Erythroblast (primary cell): ENCODE measurements at regions not wholly inside any gene's neighbourhood (a gene's known extent, or its start where the extent isn't known, plus 50 kb on each side); places are given as distances from the start of the nearest gene placed in this dataset.

Experiments
- DNase-seq, 2 experiments: peaks; one replicate each; lab custom pipeline; 2025; lab: John Stamatoyannopoulos, UW
- GATA1 ChIP-seq: IDR thresholded peaks from 2 replicates; pipeline ENCODE4 v1.6.1; 2011; ENCODE audit warnings: low read depth, mild to moderate bottlenecking, control low read depth, low read length, moderate library complexity
- POLR2A ChIP-seq: IDR thresholded peaks from 2 replicates; pipeline ENCODE4 v1.6.1; 2011; ENCODE audit warnings: mild to moderate bottlenecking, low read length

DNA sequence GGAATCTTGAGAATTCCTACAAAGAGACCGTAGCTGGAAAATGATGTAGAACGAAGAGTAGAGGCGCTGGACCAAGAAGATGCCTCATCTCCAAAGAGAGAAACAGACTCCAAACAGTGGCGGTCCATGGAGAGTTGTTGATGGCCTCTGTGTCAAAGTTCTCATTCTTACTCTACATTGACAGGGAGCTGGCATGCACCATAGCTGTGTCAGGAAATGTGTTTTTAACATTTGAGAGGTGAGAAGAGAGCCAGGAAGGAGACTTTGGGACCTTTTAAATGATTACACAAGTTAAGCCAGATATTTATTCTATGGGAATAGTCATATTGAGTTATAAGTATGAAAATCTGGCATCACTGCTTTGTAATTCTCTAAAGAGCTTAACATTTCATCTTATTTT, 61.5 kb upstream of the FERD3L start:
- TF ChIP-seq POLR2A, result no peak
- no peak for TF ChIP-seq GATA1
- no peak for DNase-seq

DNA sequence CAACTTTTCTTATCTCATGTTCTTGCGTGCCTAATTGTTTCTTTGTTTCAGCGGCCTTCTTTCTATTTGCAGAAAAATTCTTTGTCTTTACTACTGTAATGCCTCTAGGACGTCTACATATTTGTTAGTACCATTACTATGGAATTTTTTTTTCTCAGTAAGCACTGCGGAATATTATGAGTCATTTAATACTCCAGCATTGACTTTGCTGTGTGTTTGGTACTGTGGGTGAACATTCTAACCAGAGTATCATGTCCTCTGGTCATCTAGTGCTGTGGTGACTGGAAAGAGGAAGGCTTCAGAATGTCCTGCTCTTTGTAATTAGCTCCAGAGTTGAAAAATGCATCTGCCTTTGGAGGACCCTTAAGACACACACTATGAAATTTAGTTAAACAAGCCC, 58.5 kb upstream of the FERD3L start:
- no peak for TF ChIP-seq POLR2A
- TF ChIP-seq GATA1, result no peak
- no peak for DNase-seq

DNA sequence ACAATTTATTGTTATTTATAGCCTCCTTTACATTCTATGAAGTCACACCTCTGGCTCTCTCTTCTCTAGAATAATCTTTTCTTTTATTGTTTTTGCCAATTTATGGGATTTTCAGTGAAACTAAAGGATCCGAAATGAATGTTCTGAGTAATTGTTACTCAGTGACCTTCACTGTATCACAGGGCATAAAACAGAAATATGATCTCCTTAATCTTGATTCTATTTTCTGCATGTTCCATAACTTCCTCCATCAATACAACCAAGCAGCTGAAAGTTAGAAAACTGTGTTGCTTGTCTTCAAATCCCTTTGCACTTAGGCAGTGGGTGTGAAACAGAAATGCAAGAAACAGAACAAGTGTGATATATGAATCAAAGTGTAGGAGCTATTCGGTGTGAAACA, 57.4 kb upstream of the FERD3L start:
- TF ChIP-seq GATA1, result no peak
- no peak for TF ChIP-seq POLR2A
- DNase-seq, result no peak
